SU-DHL-6 (cell line): ENCODE measurements at regions not wholly inside any gene's neighbourhood (a gene's known extent, or its start where the extent isn't known, plus 50 kb on each side); places are given as distances from the start of the nearest gene placed in this dataset.

Experiments used
- CTCF ChIP-seq: fragments of 200-600 bp; sonication (generic); IDR thresholded peaks from one replicate; pipeline ENCODE4 v1.5.1; 2017; ENCODE audit warnings: antibody characterized with exemption, mild to moderate bottlenecking, low read length, moderate library complexity; ENCODE audit not compliant: insufficient read depth, poor library complexity, severe bottlenecking
- EZH2phosphoT487 ChIP-seq: fragments of 200-600 bp; sonication (generic), shearing (Covaris generic); conservative IDR thresholded peaks from 2 replicates; pipeline ENCODE4 v1.6.1; 2018; ENCODE audit warnings: mild to moderate bottlenecking, antibody characterized with exemption, low read length, moderate library complexity, mixed read lengths

GRCh38 chr3:182519569-182519968 is 273.7 kb upstream of the ATP11B start:
- TF ChIP-seq CTCF (no peak), EZH2phosphoT487 (no peak)
